ENCODE measurements at regions not wholly inside any gene's neighbourhood (a gene's known extent, or its start where the extent isn't known, plus 50 kb on each side); places are given as distances from the start of the nearest gene placed in this dataset.

GRCh38 chr6:80467408-80467807 is 360.9 kb downstream of the BCKDHB start:
- Mint-ChIP-seq H3K4me3 (ENCODE audit: low read depth) (no peak overlapping the region), H3K27me3 (no peaks in the 10 kb centered on the region), H3K27ac (no peak overlapping the region), H3K4me1 (ENCODE audit: low read depth) (peaks cover 6% of the 10 kb centered on the region), H3K36me3 (ENCODE audit: insufficient read depth) (no peaks in the 10 kb centered on the region), H3K9me3 (ENCODE audit: low read depth) (no peaks in the 10 kb centered on the region)
- DNase-seq (ENCODE audit: low spot score, unreplicated experiment), result no peak
- no peak for TF ChIP-seq CTCF (IDR thresholded peaks at IDR 0.05; ENCODE audit: unreplicated experiment)

DNA sequence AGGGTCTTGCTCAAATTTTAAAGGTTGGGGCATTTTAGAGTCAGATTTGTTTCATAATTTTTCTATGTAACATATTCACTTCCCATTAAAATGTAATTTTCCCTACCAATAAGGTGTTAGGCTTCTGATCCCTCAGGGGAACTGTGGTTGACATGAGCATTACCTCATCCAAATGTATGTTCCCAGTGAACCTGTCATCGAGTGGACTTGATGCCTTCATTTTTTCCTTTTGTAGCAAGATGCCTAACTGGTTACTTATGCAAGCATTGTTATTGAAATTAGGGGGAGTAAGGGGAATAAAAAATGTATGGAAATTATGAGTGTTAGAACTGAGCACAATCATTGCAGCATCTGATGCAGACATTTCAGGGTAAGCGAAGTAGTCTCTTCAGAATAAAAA is 360.5 kb downstream of the BCKDHB start:
- no peaks in the 10 kb centered on the region for H3K9me3 Mint-ChIP-seq (ENCODE audit: low read depth)
- no peak overlapping the region for H3K27ac Mint-ChIP-seq
- no peak overlapping the region for H3K4me3 Mint-ChIP-seq (ENCODE audit: low read depth)
- no peak for DNase-seq (ENCODE audit: low spot score, unreplicated experiment)
- H3K4me1 Mint-ChIP-seq (ENCODE audit: low read depth), result peaks cover 6% of the 10 kb centered on the region
- TF ChIP-seq CTCF (IDR thresholded peaks at IDR 0.05; ENCODE audit: unreplicated experiment), result no peak
- no peaks in the 10 kb centered on the region for H3K36me3 Mint-ChIP-seq (ENCODE audit: insufficient read depth)
- H3K27me3 Mint-ChIP-seq, result no peaks in the 10 kb centered on the region

GRCh38 chr6:80465513-80465912 is 359.0 kb downstream of the BCKDHB start:
- Mint-ChIP-seq H3K27me3 (no peaks in the 10 kb centered on the region), H3K9me3 (ENCODE audit: low read depth) (peaks cover 7% of the 10 kb centered on the region), H3K4me3 (ENCODE audit: low read depth) (no peak overlapping the region), H3K27ac (no peak overlapping the region), H3K36me3 (ENCODE audit: insufficient read depth) (peaks cover 2% of the 10 kb centered on the region), H3K4me1 (ENCODE audit: low read depth) (peaks cover 10% of the 10 kb centered on the region)
- TF ChIP-seq CTCF (IDR thresholded peaks at IDR 0.05; ENCODE audit: unreplicated experiment), result no peak
- no peak for DNase-seq (ENCODE audit: low spot score, unreplicated experiment)

GRCh38 chr6:80464901-80465300 is 358.4 kb downstream of the BCKDHB start:
- H3K4me1 Mint-ChIP-seq (ENCODE audit: low read depth), result peaks cover 10% of the 10 kb centered on the region
- peaks cover 7% of the 10 kb centered on the region for H3K9me3 Mint-ChIP-seq (ENCODE audit: low read depth)
- H3K27ac Mint-ChIP-seq, result no peak overlapping the region
- no peak for DNase-seq (ENCODE audit: low spot score, unreplicated experiment)
- H3K4me3 Mint-ChIP-seq (ENCODE audit: low read depth), result no peak overlapping the region
- H3K27me3 Mint-ChIP-seq, result no peaks in the 10 kb centered on the region
- no peak for TF ChIP-seq CTCF (IDR thresholded peaks at IDR 0.05; ENCODE audit: unreplicated experiment)
- H3K36me3 Mint-ChIP-seq (ENCODE audit: insufficient read depth), result peaks cover 2% of the 10 kb centered on the region

- H3K4me3 Mint-ChIP-seq (ENCODE audit: low read depth), result no peak overlapping the region
- peaks cover 7% of the 10 kb centered on the region for H3K9me3 Mint-ChIP-seq (ENCODE audit: low read depth)
- DNase-seq (ENCODE audit: low spot score, unreplicated experiment), result no peak
- no peak overlapping the region for H3K27ac Mint-ChIP-seq
- TF ChIP-seq CTCF (IDR thresholded peaks at IDR 0.05; ENCODE audit: unreplicated experiment), result no peak
- peaks cover 6% of the 10 kb centered on the region for H3K4me1 Mint-ChIP-seq (ENCODE audit: low read depth)
- H3K36me3 Mint-ChIP-seq (ENCODE audit: insufficient read depth), result peaks cover 2% of the 10 kb centered on the region
- no peaks in the 10 kb centered on the region for H3K27me3 Mint-ChIP-seq
Observed at GRCh38 chr6:80463197-80463596, 356.7 kb downstream of the BCKDHB start.
